ENCODE measurements at regions not wholly inside any gene's neighbourhood (a gene's known extent, or its start where the extent isn't known, plus 50 kb on each side); places are given as distances from the start of the nearest gene placed in this dataset.

- Histone ChIP-seq H3K27ac (ENCODE audit: low read length) (no peak overlapping the region), H3K4me2 (ENCODE audit: low read length) (no peak overlapping the region), H3K9ac (ENCODE audit: low read length) (no peak overlapping the region), H3K36me3 (replicated peaks; ENCODE audit: low read depth, low read length) (no peaks in the 10 kb centered on the region), H3K4me3 (ENCODE audit: low read length) (no peak overlapping the region), H3K4me1 (ENCODE audit: low read length) (no peaks in the 10 kb centered on the region), H3K79me2 (ENCODE audit: low read length) (no peaks in the 10 kb centered on the region), H2AFZ (ENCODE audit: low read depth, low read length) (no peak overlapping the region), H3K27me3 (ENCODE audit: low read depth, low read length) (no peaks in the 10 kb centered on the region), H3K9me3 (ENCODE audit: insufficient read depth, low read length) (no peaks in the 10 kb centered on the region), H4K20me1 (ENCODE audit: insufficient read depth, low read length) (no peaks in the 10 kb centered on the region)
- TF ChIP-seq, protein P1, sequence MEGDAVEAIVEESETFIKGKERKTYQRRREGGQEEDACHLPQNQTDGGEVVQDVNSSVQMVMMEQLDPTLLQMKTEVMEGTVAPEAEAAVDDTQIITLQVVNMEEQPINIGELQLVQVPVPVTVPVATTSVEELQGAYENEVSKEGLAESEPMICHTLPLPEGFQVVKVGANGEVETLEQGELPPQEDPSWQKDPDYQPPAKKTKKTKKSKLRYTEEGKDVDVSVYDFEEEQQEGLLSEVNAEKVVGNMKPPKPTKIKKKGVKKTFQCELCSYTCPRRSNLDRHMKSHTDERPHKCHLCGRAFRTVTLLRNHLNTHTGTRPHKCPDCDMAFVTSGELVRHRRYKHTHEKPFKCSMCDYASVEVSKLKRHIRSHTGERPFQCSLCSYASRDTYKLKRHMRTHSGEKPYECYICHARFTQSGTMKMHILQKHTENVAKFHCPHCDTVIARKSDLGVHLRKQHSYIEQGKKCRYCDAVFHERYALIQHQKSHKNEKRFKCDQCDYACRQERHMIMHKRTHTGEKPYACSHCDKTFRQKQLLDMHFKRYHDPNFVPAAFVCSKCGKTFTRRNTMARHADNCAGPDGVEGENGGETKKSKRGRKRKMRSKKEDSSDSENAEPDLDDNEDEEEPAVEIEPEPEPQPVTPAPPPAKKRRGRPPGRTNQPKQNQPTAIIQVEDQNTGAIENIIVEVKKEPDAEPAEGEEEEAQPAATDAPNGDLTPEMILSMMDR (IDR thresholded peaks at IDR 0.05; ENCODE audit: low read depth, low read length), result no peak
- no peak for TF ChIP-seq EZH2phosphoT487 (IDR thresholded peaks at IDR 0.05; ENCODE audit: low read depth)
These were observed 405.5 kb downstream of the RND3 start for GRCh38 chr2:150081775-150082481.

- Histone ChIP-seq H3K27me3 (ENCODE audit: low read depth, low read length) (no peaks in the 10 kb centered on the region), H2AFZ (ENCODE audit: low read depth, low read length) (no peak overlapping the region), H3K27ac (ENCODE audit: low read length) (no peak overlapping the region), H3K36me3 (replicated peaks; ENCODE audit: low read depth, low read length) (no peaks in the 10 kb centered on the region), H3K9ac (ENCODE audit: low read length) (no peak overlapping the region), H3K79me2 (ENCODE audit: low read length) (no peaks in the 10 kb centered on the region), H3K4me1 (ENCODE audit: low read length) (no peaks in the 10 kb centered on the region), H4K20me1 (ENCODE audit: insufficient read depth, low read length) (no peaks in the 10 kb centered on the region), H3K9me3 (ENCODE audit: insufficient read depth, low read length) (no peaks in the 10 kb centered on the region), H3K4me2 (ENCODE audit: low read length) (no peak overlapping the region), H3K4me3 (ENCODE audit: low read length) (no peak overlapping the region)
- TF ChIP-seq, protein P1 (IDR thresholded peaks at IDR 0.05; ENCODE audit: low read depth, low read length), result no peak
- no peak for TF ChIP-seq EZH2phosphoT487 (IDR thresholded peaks at IDR 0.05; ENCODE audit: low read depth)
These were observed 411.2 kb downstream of the RND3 start for GRCh38 chr2:150076281-150076680.

- Histone ChIP-seq H2AFZ (ENCODE audit: low read depth, low read length) (no peak overlapping the region), H3K4me3 (ENCODE audit: low read length) (no peak overlapping the region), H3K79me2 (ENCODE audit: low read length) (no peaks in the 10 kb centered on the region), H3K36me3 (replicated peaks; ENCODE audit: low read depth, low read length) (no peaks in the 10 kb centered on the region), H3K27me3 (ENCODE audit: low read depth, low read length) (no peaks in the 10 kb centered on the region), H3K9ac (ENCODE audit: low read length) (no peak overlapping the region), H3K9me3 (ENCODE audit: insufficient read depth, low read length) (no peaks in the 10 kb centered on the region), H3K4me1 (ENCODE audit: low read length) (no peaks in the 10 kb centered on the region), H3K4me2 (ENCODE audit: low read length) (no peak overlapping the region), H3K27ac (ENCODE audit: low read length) (no peak overlapping the region), H4K20me1 (ENCODE audit: insufficient read depth, low read length) (no peaks in the 10 kb centered on the region)
- TF ChIP-seq, protein P1 (IDR thresholded peaks at IDR 0.05; ENCODE audit: low read depth, low read length), result no peak
- no peak for TF ChIP-seq EZH2phosphoT487 (IDR thresholded peaks at IDR 0.05; ENCODE audit: low read depth)
These were observed 411.6 kb downstream of the RND3 start for GRCh38 chr2:150075831-150076230.

GRCh38 chr2:150066490-150066889 lies 421.0 kb downstream of the RND3 start:
- Histone ChIP-seq H2AFZ (ENCODE audit: low read depth, low read length) (no peak overlapping the region), H3K4me2 (ENCODE audit: low read length) (no peak overlapping the region), H3K27me3 (ENCODE audit: low read depth, low read length) (no peaks in the 10 kb centered on the region), H3K36me3 (replicated peaks; ENCODE audit: low read depth, low read length) (no peaks in the 10 kb centered on the region), H4K20me1 (ENCODE audit: insufficient read depth, low read length) (no peaks in the 10 kb centered on the region), H3K9me3 (ENCODE audit: insufficient read depth, low read length) (no peaks in the 10 kb centered on the region), H3K27ac (ENCODE audit: low read length) (no peak overlapping the region), H3K4me1 (ENCODE audit: low read length) (no peaks in the 10 kb centered on the region), H3K9ac (ENCODE audit: low read length) (no peak overlapping the region), H3K79me2 (ENCODE audit: low read length) (no peaks in the 10 kb centered on the region), H3K4me3 (ENCODE audit: low read length) (no peak overlapping the region)
- TF ChIP-seq, protein P1 (IDR thresholded peaks at IDR 0.05; ENCODE audit: low read depth, low read length), result no peak
- TF ChIP-seq EZH2phosphoT487 (IDR thresholded peaks at IDR 0.05; ENCODE audit: low read depth), result no peak
